GM13976 (cell line): ENCODE measurements at regions not wholly inside any gene's neighbourhood (a gene's known extent, or its start where the extent isn't known, plus 50 kb on each side); places are given as distances from the start of the nearest gene placed in this dataset.
"Not testable (repeated sequence)": the region's sequence is repeated elsewhere in the genome, so short reads cannot be mapped to it uniquely, and the experiment has no call there.

Experiments used
- DNase-seq: peaks from one replicate; pipeline ENCODE4 v3.0.0; 2012; ENCODE audit warnings: low spot score
- in situ Hi-C: fragments of 300-500 bp; cut with MboI; formaldehyde crosslinking; loops from one replicate; pipeline ENCODE4 v1.12.0; 2022; ENCODE audit warnings: low sequenced_read_pairs, mixed read lengths, inconsistent platforms; ENCODE audit not compliant: unreplicated experiment
- TF ChIP-seq, protein P1 (sequence below): IDR thresholded peaks from 2 replicates; pipeline ENCODE4 v1.5.1; 2012; ENCODE audit warnings: borderline replicate concordance, mild to moderate bottlenecking; ENCODE audit not compliant: insufficient read depth; ENCODE audit errors: extremely low read depth, missing control alignments, control extremely low read depth

GRCh38 chr11:24412722-24413121 lies 84.1 kb upstream of the LUZP2 start:
- TF ChIP-seq, protein P1, sequence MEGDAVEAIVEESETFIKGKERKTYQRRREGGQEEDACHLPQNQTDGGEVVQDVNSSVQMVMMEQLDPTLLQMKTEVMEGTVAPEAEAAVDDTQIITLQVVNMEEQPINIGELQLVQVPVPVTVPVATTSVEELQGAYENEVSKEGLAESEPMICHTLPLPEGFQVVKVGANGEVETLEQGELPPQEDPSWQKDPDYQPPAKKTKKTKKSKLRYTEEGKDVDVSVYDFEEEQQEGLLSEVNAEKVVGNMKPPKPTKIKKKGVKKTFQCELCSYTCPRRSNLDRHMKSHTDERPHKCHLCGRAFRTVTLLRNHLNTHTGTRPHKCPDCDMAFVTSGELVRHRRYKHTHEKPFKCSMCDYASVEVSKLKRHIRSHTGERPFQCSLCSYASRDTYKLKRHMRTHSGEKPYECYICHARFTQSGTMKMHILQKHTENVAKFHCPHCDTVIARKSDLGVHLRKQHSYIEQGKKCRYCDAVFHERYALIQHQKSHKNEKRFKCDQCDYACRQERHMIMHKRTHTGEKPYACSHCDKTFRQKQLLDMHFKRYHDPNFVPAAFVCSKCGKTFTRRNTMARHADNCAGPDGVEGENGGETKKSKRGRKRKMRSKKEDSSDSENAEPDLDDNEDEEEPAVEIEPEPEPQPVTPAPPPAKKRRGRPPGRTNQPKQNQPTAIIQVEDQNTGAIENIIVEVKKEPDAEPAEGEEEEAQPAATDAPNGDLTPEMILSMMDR = no peak

GRCh38 chr11:24413391-24413790 lies 83.5 kb upstream of the LUZP2 start:
- no peak for DNase-seq
- TF ChIP-seq, protein P1 = no peak
- in situ Hi-C loops = no loop called here

More at GRCh38 chr11:24412722-24413121, 84.1 kb upstream of the LUZP2 start:
- no peak for DNase-seq
- in situ Hi-C loops = no loop called here

- in situ Hi-C loops, DNase-seq: not testable (repeated sequence)
Observed at GRCh38 chr11:24415955-24416636, 80.8 kb upstream of the LUZP2 start.

DNA sequence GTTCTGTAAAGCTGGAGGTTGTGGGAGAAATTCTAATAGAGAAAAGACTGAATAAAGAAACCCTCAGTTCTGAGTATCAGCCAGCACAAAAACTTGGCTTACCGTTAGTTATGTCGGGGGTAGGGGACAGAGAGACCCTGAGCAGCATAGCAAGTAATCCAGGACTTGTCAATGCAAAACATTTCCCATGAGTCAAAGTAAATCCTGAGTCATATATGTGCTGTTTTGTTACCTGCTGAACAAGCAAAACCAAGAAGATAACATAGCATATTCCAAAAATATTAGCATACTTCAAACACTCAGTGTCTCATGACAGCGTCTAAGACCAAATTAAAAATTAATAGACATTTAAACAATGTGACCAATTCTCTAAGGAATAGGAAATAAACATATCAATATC lies 75.1 kb upstream of the LUZP2 start:
- TF ChIP-seq, protein P1 = no peak
- DNase-seq = no peak
- in situ Hi-C loops = no loop called here

DNA sequence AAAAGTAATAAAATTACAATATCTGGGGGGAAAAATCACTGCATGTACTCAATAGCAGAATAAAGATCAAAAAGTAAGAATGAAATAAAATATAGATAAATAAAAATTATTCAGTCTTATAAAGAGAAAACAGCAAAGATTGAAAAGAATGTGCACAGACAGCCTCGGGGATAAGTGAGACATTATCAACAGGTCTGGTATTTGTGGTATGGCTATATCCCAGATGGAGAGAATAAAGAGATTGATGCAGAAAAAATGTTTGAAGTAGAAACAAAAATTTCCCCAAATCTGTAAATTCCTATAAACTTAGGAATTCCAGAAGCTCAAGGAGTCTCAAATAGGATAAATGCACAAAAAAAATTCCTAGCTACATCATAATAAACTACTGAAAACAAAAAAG lies 74.5 kb upstream of the LUZP2 start:
- TF ChIP-seq, protein P1 = no peak
- DNase-seq = no peak
- in situ Hi-C loops = no loop called here

DNA sequence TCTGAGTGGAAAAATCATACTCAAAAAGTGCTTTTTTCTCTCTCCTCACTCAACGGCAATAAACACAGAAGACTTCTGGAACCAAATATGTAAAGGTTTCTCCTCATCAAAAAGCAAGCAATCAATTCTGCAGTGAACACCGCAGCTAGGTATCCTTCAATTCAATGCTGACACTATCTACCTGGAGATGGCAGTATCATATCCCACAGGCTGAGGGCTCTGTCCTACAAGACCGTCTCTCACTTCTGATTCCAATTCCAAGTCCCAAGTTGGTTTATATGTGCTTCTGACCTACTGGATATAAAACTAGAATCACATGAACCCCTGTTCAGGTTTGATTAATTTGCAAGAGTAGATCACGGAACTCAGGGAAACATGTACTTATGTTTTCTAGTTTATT lies 59.7 kb upstream of the LUZP2 start:
- in situ Hi-C loops = no loop called here
- DNase-seq = no peak
- TF ChIP-seq, protein P1 = no peak
